RKO (cell line): ENCODE measurements at regions not wholly inside any gene's neighbourhood (a gene's known extent, or its start where the extent isn't known, plus 50 kb on each side); places are given as distances from the start of the nearest gene placed in this dataset.

Source experiments
- DNase-seq: peaks from one replicate; pipeline ENCODE4 v3.0.0-alpha.2; 2016; ENCODE audit warnings: low spot score

GRCh38 chr13:39938596-39938995 is 283.1 kb downstream of the COG6 start:
- DNase-seq = no peak

GRCh38 chr13:39941236-39941635 is 285.8 kb downstream of the COG6 start:
- DNase-seq = no peak

GRCh38 chr13:39941911-39942551 is 286.6 kb downstream of the COG6 start:
- no peak for DNase-seq

GRCh38 chr13:39942552-39943273 is 287.3 kb downstream of the COG6 start:
- DNase-seq = peak; percentile 85

- no peak for DNase-seq
These were observed 288.2 kb downstream of the COG6 start for GRCh38 chr13:39943711-39944110.

- DNase-seq = no peak
These were observed 289.8 kb downstream of the COG6 start for GRCh38 chr13:39945226-39945625.

GRCh38 chr13:39946769-39947168 is 291.3 kb downstream of the COG6 start:
- DNase-seq = no peak

GRCh38 chr13:39951301-39951700 is 295.8 kb downstream of the COG6 start:
- DNase-seq = no peak

GRCh38 chr13:39952249-39953233 is 297.1 kb downstream of the COG6 start:
- no peak for DNase-seq

- no peak for DNase-seq
These were observed 299.0 kb downstream of the COG6 start for GRCh38 chr13:39954476-39954875.

- no peak for DNase-seq
These were observed 300.1 kb downstream of the COG6 start for GRCh38 chr13:39955560-39955959.

- no peak for DNase-seq
These were observed 300.6 kb downstream of the COG6 start for GRCh38 chr13:39956036-39956435.

GRCh38 chr13:39957868-39958677 is 302.6 kb downstream of the COG6 start:
- no peak for DNase-seq

GRCh38 chr13:39959497-39960144 is 304.2 kb downstream of the COG6 start:
- no peak for DNase-seq

- no peak for DNase-seq
These were observed 304.7 kb downstream of the COG6 start for GRCh38 chr13:39960191-39960590.

- DNase-seq = no peak
These were observed 305.6 kb downstream of the COG6 start for GRCh38 chr13:39961036-39961435.

GRCh38 chr13:39963612-39964011 is 308.1 kb downstream of the COG6 start:
- no peak for DNase-seq

GRCh38 chr13:39965309-39965708 is 309.8 kb downstream of the COG6 start:
- no peak for DNase-seq

GRCh38 chr13:39967199-39967959 is 311.9 kb downstream of the COG6 start:
- no peak for DNase-seq
